Cerebellar nuclear complex (tissue), 1 donor: ENCODE measurements at regions not wholly inside any gene's neighbourhood (a gene's known extent, or its start where the extent isn't known, plus 50 kb on each side); places are given as distances from the start of the nearest gene placed in this dataset.

Experiments used
- DNase-seq, 2 experiments: peaks; one replicate each; lab custom pipeline; 2025; lab: John Stamatoyannopoulos, UW

GRCh38 chr3:159619341-159619885 lies 369.2 kb upstream of the IL12A start:
- DNase-seq: no peak

- DNase-seq: no peak
Measured at GRCh38 chr3:159620281-159620680, 368.4 kb upstream of the IL12A start.

GRCh38 chr3:159620873-159621272 lies 367.8 kb upstream of the IL12A start:
- DNase-seq: no peak

- no peak for DNase-seq
Measured at GRCh38 chr3:159624616-159625015, 364.0 kb upstream of the IL12A start.

- DNase-seq: no peak
Measured at GRCh38 chr3:159625594-159625993, 363.0 kb upstream of the IL12A start.

GRCh38 chr3:159626598-159626997 lies 362.0 kb upstream of the IL12A start:
- no peak for DNase-seq

- DNase-seq: no peak
Measured at GRCh38 chr3:159627229-159627628, 361.4 kb upstream of the IL12A start.

- no peak for DNase-seq
Measured at GRCh38 chr3:159627634-159628033, 361.0 kb upstream of the IL12A start.

- no peak for DNase-seq
Measured at GRCh38 chr3:159629329-159630084, 359.1 kb upstream of the IL12A start.

- no peak for DNase-seq
Measured at GRCh38 chr3:159631226-159631625, 357.4 kb upstream of the IL12A start.

GRCh38 chr3:159632128-159632527 lies 356.5 kb upstream of the IL12A start:
- DNase-seq: no peak

- no peak for DNase-seq
Measured at GRCh38 chr3:159632851-159633250, 355.8 kb upstream of the IL12A start.

- DNase-seq: no peak
Measured at GRCh38 chr3:159634483-159634882, 354.2 kb upstream of the IL12A start.

GRCh38 chr3:159635047-159635641 lies 353.5 kb upstream of the IL12A start:
- no peak for DNase-seq

GRCh38 chr3:159637883-159638542 lies 350.6 kb upstream of the IL12A start:
- no peak for DNase-seq

- DNase-seq: no peak
Measured at GRCh38 chr3:159640225-159640624, 348.4 kb upstream of the IL12A start.

- no peak for DNase-seq
Measured at GRCh38 chr3:159643406-159643805, 345.2 kb upstream of the IL12A start.

GRCh38 chr3:159645874-159646273 lies 342.8 kb upstream of the IL12A start:
- no peak for DNase-seq

- DNase-seq: no peak
Measured at GRCh38 chr3:159649951-159650350, 338.7 kb upstream of the IL12A start.

GRCh38 chr3:159650726-159651125 lies 337.9 kb upstream of the IL12A start:
- DNase-seq: no peak

GRCh38 chr3:159652452-159652851 lies 336.2 kb upstream of the IL12A start:
- DNase-seq: no peak

GRCh38 chr3:159654183-159655134 lies 334.2 kb upstream of the IL12A start:
- DNase-seq: no peak
